KMS-11 (cell line): ENCODE measurements at regions not wholly inside any gene's neighbourhood (a gene's known extent, or its start where the extent isn't known, plus 50 kb on each side); places are given as distances from the start of the nearest gene placed in this dataset.

Experiments used
- H2AFZ ChIP-seq: fragments of 200-600 bp; sonication (generic); 2 replicates; pipeline ENCODE4 v1.6.1; 2016; ENCODE audit warnings: antibody characterized with exemption, mixed run types, low read depth
- H3K27ac ChIP-seq: fragments of 200-600 bp; sonication (generic); 2 replicates; pipeline ENCODE4 v1.6.1; 2016; ENCODE audit warnings: mild to moderate bottlenecking, mixed run types
- H3K27me3 ChIP-seq: fragments of 200-600 bp; sonication (generic); 2 replicates; pipeline ENCODE4 v1.6.1; 2017; ENCODE audit warnings: mild to moderate bottlenecking, low read depth, mixed run types, moderate library complexity; ENCODE audit not compliant: insufficient read depth
- H3K36me3 ChIP-seq: fragments of 200-600 bp; sonication (generic); 2 replicates; pipeline ENCODE4 v1.6.1; 2017; ENCODE audit warnings: mild to moderate bottlenecking, mixed run types; ENCODE audit not compliant: insufficient read depth
- H3K4me1 ChIP-seq: fragments of 200-600 bp; sonication (generic); 2 replicates; pipeline ENCODE4 v1.6.1; 2016; ENCODE audit warnings: mild to moderate bottlenecking, low read depth, mixed run types; ENCODE audit not compliant: poor library complexity, severe bottlenecking
- H3K4me2 ChIP-seq: fragments of 200-600 bp; sonication (generic); 2 replicates; pipeline ENCODE4 v1.7.0; 2016; ENCODE audit warnings: mild to moderate bottlenecking, mixed run types
- H3K4me3 ChIP-seq: fragments of 200-600 bp; sonication (generic); IDR thresholded peaks from 2 replicates; pipeline ENCODE4 v1.6.1; 2017; ENCODE audit warnings: low read depth, low read length, mixed read lengths; ENCODE audit not compliant: insufficient read depth
- H3K79me2 ChIP-seq: fragments of 200-600 bp; sonication (generic); 2 replicates; pipeline ENCODE4 v1.6.1; 2016; ENCODE audit warnings: low read depth, mixed run types; ENCODE audit not compliant: insufficient read depth
- H3K9ac ChIP-seq: fragments of 200-600 bp; sonication (generic); 2 replicates; pipeline ENCODE4 v1.6.1; 2016; ENCODE audit warnings: mild to moderate bottlenecking, mixed run types
- H4K20me1 ChIP-seq: fragments of 200-600 bp; sonication (generic); 2 replicates; pipeline ENCODE4 v1.6.1; 2016; ENCODE audit warnings: mild to moderate bottlenecking, mixed run types; ENCODE audit not compliant: insufficient read depth
- TF ChIP-seq, protein P1 (sequence below): fragments of 200-600 bp; sonication (generic); conservative IDR thresholded peaks from 2 replicates; pipeline ENCODE4 v1.6.1; 2017; ENCODE audit warnings: low read depth, mild to moderate bottlenecking, antibody characterized with exemption, low read length, moderate library complexity, mixed read lengths

DNA sequence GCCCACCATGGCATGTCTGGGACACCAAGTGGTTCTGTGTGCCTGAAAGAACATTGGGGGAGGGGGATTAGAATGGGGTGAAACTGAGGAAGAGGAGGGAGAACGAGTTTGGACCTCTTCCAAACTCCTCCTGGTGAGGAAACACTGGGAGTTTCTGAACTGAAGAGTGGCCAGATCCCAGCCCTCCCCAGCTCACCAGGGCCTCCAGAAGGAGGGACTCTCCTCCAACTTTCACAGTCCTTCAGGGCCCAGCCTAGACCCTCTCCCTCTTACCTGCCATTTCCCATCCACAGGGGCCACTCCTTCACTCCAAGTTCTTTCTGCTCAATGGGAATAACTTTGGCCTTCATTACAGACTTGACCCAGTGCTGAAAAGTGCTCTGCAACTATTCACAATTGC is 132.0 kb upstream of the FOXK1 start:
- TF ChIP-seq, protein P1, sequence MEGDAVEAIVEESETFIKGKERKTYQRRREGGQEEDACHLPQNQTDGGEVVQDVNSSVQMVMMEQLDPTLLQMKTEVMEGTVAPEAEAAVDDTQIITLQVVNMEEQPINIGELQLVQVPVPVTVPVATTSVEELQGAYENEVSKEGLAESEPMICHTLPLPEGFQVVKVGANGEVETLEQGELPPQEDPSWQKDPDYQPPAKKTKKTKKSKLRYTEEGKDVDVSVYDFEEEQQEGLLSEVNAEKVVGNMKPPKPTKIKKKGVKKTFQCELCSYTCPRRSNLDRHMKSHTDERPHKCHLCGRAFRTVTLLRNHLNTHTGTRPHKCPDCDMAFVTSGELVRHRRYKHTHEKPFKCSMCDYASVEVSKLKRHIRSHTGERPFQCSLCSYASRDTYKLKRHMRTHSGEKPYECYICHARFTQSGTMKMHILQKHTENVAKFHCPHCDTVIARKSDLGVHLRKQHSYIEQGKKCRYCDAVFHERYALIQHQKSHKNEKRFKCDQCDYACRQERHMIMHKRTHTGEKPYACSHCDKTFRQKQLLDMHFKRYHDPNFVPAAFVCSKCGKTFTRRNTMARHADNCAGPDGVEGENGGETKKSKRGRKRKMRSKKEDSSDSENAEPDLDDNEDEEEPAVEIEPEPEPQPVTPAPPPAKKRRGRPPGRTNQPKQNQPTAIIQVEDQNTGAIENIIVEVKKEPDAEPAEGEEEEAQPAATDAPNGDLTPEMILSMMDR = no peak
- Histone ChIP-seq H3K4me1 (no peaks in the 10 kb centered on the region), H3K27ac (no peak overlapping the region), H3K36me3 (no peaks in the 10 kb centered on the region), H3K4me3 (no peak overlapping the region), H3K79me2 (no peaks in the 10 kb centered on the region), H4K20me1 (no peaks in the 10 kb centered on the region), H2AFZ (no peak overlapping the region), H3K27me3 (no peaks in the 10 kb centered on the region), H3K9ac (no peak overlapping the region), H3K4me2 (no peak overlapping the region)

DNA sequence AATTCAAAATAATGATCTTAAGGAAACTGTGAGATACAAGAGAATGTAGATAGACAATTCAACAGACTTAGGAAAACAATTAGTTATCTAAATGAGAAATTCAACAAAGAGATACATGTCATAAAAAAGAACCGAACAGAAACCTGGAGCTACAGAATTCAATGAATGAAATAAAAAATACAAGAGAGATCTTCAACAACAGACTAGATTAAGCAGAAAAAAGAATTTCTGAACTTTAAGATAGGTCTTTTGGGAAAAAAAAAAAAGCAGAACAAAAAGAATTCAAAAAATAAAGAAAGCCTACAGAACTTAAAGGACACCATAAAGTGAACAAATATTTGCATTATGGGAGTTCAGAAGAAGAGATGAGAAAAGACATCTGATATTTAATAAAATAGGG is 129.1 kb upstream of the FOXK1 start:
- H2AFZ ChIP-seq = no peak overlapping the region
- no peaks in the 10 kb centered on the region for H3K4me1 ChIP-seq

DNA sequence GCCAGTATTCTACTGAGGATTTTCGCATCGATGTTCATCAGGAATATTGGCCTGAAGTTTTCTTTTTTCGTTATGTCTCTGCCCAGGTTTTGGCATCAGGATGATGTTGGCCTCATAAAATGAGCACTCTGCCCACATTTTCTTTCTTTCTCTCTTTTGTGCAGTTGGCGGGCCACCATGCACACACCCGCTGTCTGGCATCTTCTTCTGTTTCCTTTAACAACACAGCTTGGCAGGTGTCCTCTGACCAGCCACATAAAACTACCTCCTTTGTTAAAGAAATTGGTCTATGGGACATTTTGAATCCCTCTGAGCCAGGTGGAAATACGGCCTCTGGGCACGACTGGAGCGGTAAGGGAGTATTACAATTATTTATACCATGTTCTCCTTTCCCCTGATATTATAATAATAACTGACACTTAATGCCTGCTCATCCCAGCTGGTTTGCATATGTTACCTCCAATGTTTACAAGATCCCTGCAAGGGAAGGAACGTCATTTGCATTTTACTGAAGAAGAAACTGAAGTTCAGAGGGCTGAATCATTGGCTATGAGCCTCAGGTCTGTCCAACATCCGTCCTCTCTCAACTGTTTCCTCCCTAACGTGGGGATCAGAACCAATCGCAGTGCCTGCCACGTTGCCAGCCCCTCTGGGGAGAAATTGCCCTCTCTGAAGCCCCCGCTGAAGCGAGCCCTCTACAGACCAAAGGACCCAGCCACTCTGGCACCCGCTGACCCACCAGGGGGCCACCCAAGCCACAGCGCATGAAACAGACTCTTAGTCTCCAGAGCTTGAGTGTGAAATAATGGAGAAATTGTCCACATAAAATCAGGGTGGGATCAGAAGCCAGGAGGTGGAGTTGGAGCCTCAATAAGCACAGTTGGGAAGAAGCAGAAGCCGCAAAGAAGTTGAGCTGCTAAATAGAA is 125.0 kb upstream of the FOXK1 start:
- no peak overlapping the region for H3K27ac ChIP-seq

More for the DNA sequence above, 129.1 kb upstream of the FOXK1 start:
- H3K27me3 ChIP-seq = no peaks in the 10 kb centered on the region
- no peak overlapping the region for H3K4me3 ChIP-seq
- no peaks in the 10 kb centered on the region for H4K20me1 ChIP-seq
- no peak overlapping the region for H3K9ac ChIP-seq
- TF ChIP-seq, protein P1 = no peak
- no peak overlapping the region for H3K4me2 ChIP-seq
- H3K36me3 ChIP-seq = no peaks in the 10 kb centered on the region
- H3K79me2 ChIP-seq = no peaks in the 10 kb centered on the region
- no peak overlapping the region for H3K27ac ChIP-seq

DNA sequence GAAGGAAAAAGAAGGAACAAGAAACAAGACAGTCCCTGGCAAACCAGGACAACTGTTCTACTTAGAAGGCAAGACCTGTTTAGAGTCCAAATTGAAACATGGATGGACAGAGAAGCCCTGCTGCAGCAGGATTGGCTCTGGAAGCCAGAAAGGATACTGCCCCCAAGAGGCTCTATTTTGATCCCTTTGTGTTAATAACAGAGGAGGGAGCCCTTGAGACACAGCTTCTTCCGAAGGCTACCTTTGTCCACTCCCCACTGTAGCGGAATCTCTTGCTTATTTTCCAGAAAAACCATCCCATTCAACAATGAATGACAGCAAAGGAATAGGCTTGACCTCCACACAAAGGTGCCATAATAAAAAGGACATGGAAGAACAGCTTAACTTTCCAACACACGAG is 120.3 kb upstream of the FOXK1 start:
- Histone ChIP-seq H3K36me3 (no peaks in the 10 kb centered on the region), H3K4me2 (no peak overlapping the region), H3K9ac (no peak overlapping the region), H3K27me3 (no peaks in the 10 kb centered on the region), H3K4me3 (no peak overlapping the region), H3K4me1 (no peaks in the 10 kb centered on the region), H3K79me2 (no peaks in the 10 kb centered on the region), H3K27ac (no peak overlapping the region), H4K20me1 (no peaks in the 10 kb centered on the region), H2AFZ (no peak overlapping the region)
- TF ChIP-seq, protein P1 = no peak

More for the DNA sequence above, 125.0 kb upstream of the FOXK1 start:
- H3K4me3 ChIP-seq = no peak overlapping the region
- no peak overlapping the region for H3K4me2 ChIP-seq
- H2AFZ ChIP-seq = no peak overlapping the region
- H3K36me3 ChIP-seq = no peaks in the 10 kb centered on the region
- no peaks in the 10 kb centered on the region for H3K27me3 ChIP-seq
- TF ChIP-seq, protein P1 = no peak
- H3K79me2 ChIP-seq = no peaks in the 10 kb centered on the region
- H3K9ac ChIP-seq = no peak overlapping the region
- no peaks in the 10 kb centered on the region for H3K4me1 ChIP-seq
- no peaks in the 10 kb centered on the region for H4K20me1 ChIP-seq
